ENCODE measurements at regions not wholly inside any gene's neighbourhood (a gene's known extent, or its start where the extent isn't known, plus 50 kb on each side); places are given as distances from the start of the nearest gene placed in this dataset.

- intact Hi-C loops (cut with micrococcal nuclease; ENCODE audit: unreplicated experiment), result no loop called here
- no peaks in the 10 kb centered on the region for H3K4me1 ChIP-seq (ENCODE audit: insufficient read depth, low read length, poor library complexity, severe bottlenecking)
- H3K9me2 ChIP-seq (ENCODE audit: insufficient read depth, low read length), result no peaks in the 10 kb centered on the region
- H4K20me1 ChIP-seq (ENCODE audit: insufficient read depth, low read length), result no peaks in the 10 kb centered on the region
- H3K4me3 ChIP-seq (ENCODE audit: low read depth, low read length, poor library complexity, severe bottlenecking), result no peak overlapping the region
- TF ChIP-seq CTCF (conservative IDR thresholded peaks at IDR 0.05; ENCODE audit: low read length), result no peak
- TF ChIP-seq EZH2phosphoT487 (IDR thresholded peaks at IDR 0.05; ENCODE audit: borderline replicate concordance, low read depth, low read length), result no peak
- H2AFZ ChIP-seq (ENCODE audit: low read length), result no peak overlapping the region
- no peak overlapping the region for H3K4me2 ChIP-seq (ENCODE audit: low read length)
- DNase-seq (ENCODE audit: low spot score), result no peak
- no peaks in the 10 kb centered on the region for H3K9me3 ChIP-seq (ENCODE audit: low read length)
- ChIA-PET POLR2A (interaction anchor here (1.6 kb wide), 1 partner anchor 7 kb away, joined by 3 read pairs; no protein-coding TSS in a partner anchor), CTCF (ENCODE audit: unreplicated experiment) (no interaction called here)
- H3K36me3 ChIP-seq (ENCODE audit: insufficient read depth, low read length), result no peaks in the 10 kb centered on the region
- no peak overlapping the region for H3K27ac ChIP-seq (ENCODE audit: low read depth, low read length, poor library complexity, severe bottlenecking)
- no TSS peak for BruUV-seq (replicated peaks)
- no peaks in the 10 kb centered on the region for H3K79me2 ChIP-seq (ENCODE audit: insufficient read depth, low read depth, low read length)
These were observed 99.1 kb downstream of the SNX18 start for GRCh38 chr5:54616518-54617220.

- CTCF ChIA-PET (ENCODE audit: unreplicated experiment), result no interaction called here
- Histone ChIP-seq H3K9me3 (ENCODE audit: low read length) (no peaks in the 10 kb centered on the region), H3K9me2 (ENCODE audit: insufficient read depth, low read length) (no peaks in the 10 kb centered on the region), H3K4me1 (ENCODE audit: insufficient read depth, low read length, poor library complexity, severe bottlenecking) (peaks cover 4% of the 10 kb centered on the region), H3K36me3 (ENCODE audit: insufficient read depth, low read length) (no peaks in the 10 kb centered on the region), H3K79me2 (ENCODE audit: insufficient read depth, low read depth, low read length) (no peaks in the 10 kb centered on the region), H3K4me3 (ENCODE audit: low read depth, low read length, poor library complexity, severe bottlenecking) (no peak overlapping the region), H3K27ac (ENCODE audit: low read depth, low read length, poor library complexity, severe bottlenecking) (no peak overlapping the region), H3K4me2 (ENCODE audit: low read length) (no peak overlapping the region), H4K20me1 (ENCODE audit: insufficient read depth, low read length) (no peaks in the 10 kb centered on the region), H2AFZ (ENCODE audit: low read length) (no peak overlapping the region)
- BruUV-seq (replicated peaks), result no TSS peak
- no peak for DNase-seq (ENCODE audit: low spot score)
- no peak for TF ChIP-seq CTCF (conservative IDR thresholded peaks at IDR 0.05; ENCODE audit: low read length)
- TF ChIP-seq EZH2phosphoT487 (IDR thresholded peaks at IDR 0.05; ENCODE audit: borderline replicate concordance, low read depth, low read length), result no peak
- intact Hi-C loops (cut with micrococcal nuclease; ENCODE audit: unreplicated experiment), result no loop called here
- POLR2A ChIA-PET, result interaction anchor here (1.6 kb wide), 1 partner anchor 7 kb away, joined by 3 read pairs; no protein-coding TSS in a partner anchor
These were observed 98.5 kb downstream of the SNX18 start for GRCh38 chr5:54616031-54616430.

GRCh38 chr5:54615381-54615780, 97.8 kb downstream of the SNX18 start:
- POLR2A ChIA-PET, result interaction anchor here (1.6 kb wide), 1 partner anchor 8 kb away, joined by 3 read pairs; no protein-coding TSS in a partner anchor
- peaks cover 10% of the 10 kb centered on the region for H3K4me1 ChIP-seq (ENCODE audit: insufficient read depth, low read length, poor library complexity, severe bottlenecking)
- H3K9me3 ChIP-seq (ENCODE audit: low read length), result no peaks in the 10 kb centered on the region
- no peaks in the 10 kb centered on the region for H3K9me2 ChIP-seq (ENCODE audit: insufficient read depth, low read length)
- intact Hi-C loops (cut with micrococcal nuclease; ENCODE audit: unreplicated experiment), result no loop called here
- CTCF ChIA-PET (ENCODE audit: unreplicated experiment), result no interaction called here
- TF ChIP-seq EZH2phosphoT487 (IDR thresholded peaks at IDR 0.05; ENCODE audit: borderline replicate concordance, low read depth, low read length) (no peak), CTCF (conservative IDR thresholded peaks at IDR 0.05; ENCODE audit: low read length) (no peak)
- H3K4me2 ChIP-seq (ENCODE audit: low read length), result no peak overlapping the region
- H3K79me2 ChIP-seq (ENCODE audit: insufficient read depth, low read depth, low read length), result no peaks in the 10 kb centered on the region
- H3K4me3 ChIP-seq (ENCODE audit: low read depth, low read length, poor library complexity, severe bottlenecking), result no peak overlapping the region
- no peaks in the 10 kb centered on the region for H4K20me1 ChIP-seq (ENCODE audit: insufficient read depth, low read length)
- H3K27ac ChIP-seq (ENCODE audit: low read depth, low read length, poor library complexity, severe bottlenecking), result no peak overlapping the region
- no peaks in the 10 kb centered on the region for H3K36me3 ChIP-seq (ENCODE audit: insufficient read depth, low read length)
- no TSS peak for BruUV-seq (replicated peaks)
- H2AFZ ChIP-seq (ENCODE audit: low read length), result no peak overlapping the region
- no peak for DNase-seq (ENCODE audit: low spot score)
